ENCODE measurements at regions not wholly inside any gene's neighbourhood (a gene's known extent, or its start where the extent isn't known, plus 50 kb on each side); places are given as distances from the start of the nearest gene placed in this dataset.

- no peaks in the 10 kb centered on the region for H3K9me3 ChIP-seq
- no peaks in the 10 kb centered on the region for H3K36me3 ChIP-seq
- H3K4me3 ChIP-seq: no peak overlapping the region
- H3K27ac ChIP-seq: peak overlapping the region; percentile 58 to 69
- intact Hi-C loops (cut with DNase I; ENCODE audit: low total_unique reads): no loop called here
- TF ChIP-seq POLR2AphosphoS5 (IDR thresholded peaks at IDR 0.05) (no peak), POLR2A (IDR thresholded peaks at IDR 0.05) (no peak)
- TF ChIP-seq, protein P1, sequence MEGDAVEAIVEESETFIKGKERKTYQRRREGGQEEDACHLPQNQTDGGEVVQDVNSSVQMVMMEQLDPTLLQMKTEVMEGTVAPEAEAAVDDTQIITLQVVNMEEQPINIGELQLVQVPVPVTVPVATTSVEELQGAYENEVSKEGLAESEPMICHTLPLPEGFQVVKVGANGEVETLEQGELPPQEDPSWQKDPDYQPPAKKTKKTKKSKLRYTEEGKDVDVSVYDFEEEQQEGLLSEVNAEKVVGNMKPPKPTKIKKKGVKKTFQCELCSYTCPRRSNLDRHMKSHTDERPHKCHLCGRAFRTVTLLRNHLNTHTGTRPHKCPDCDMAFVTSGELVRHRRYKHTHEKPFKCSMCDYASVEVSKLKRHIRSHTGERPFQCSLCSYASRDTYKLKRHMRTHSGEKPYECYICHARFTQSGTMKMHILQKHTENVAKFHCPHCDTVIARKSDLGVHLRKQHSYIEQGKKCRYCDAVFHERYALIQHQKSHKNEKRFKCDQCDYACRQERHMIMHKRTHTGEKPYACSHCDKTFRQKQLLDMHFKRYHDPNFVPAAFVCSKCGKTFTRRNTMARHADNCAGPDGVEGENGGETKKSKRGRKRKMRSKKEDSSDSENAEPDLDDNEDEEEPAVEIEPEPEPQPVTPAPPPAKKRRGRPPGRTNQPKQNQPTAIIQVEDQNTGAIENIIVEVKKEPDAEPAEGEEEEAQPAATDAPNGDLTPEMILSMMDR (IDR thresholded peaks at IDR 0.05): no peak
- no peaks in the 10 kb centered on the region for H3K27me3 ChIP-seq
- H3K4me1 ChIP-seq: peaks cover 7 to 8% of the 10 kb centered on the region in 2 donors
- DNase-seq (ENCODE audit: low spot score in 2 of 2): no peak
Observed at GRCh38 chr2:38467768-38468455, 90.8 kb upstream of the ATL2 start.

- TF ChIP-seq, protein P1 (IDR thresholded peaks at IDR 0.05): no peak
- no peak for TF ChIP-seq POLR2AphosphoS5 (IDR thresholded peaks at IDR 0.05)
- no peak for TF ChIP-seq POLR2A (IDR thresholded peaks at IDR 0.05)
- Histone ChIP-seq H3K4me3 (no peak overlapping the region), H3K27me3 (no peaks in the 10 kb centered on the region), H3K4me1 (peaks cover 7 to 14% of the 10 kb centered on the region in 2 donors), H3K36me3 (no peaks in the 10 kb centered on the region), H3K27ac (peak overlapping the region; percentile 69 to 77), H3K9me3 (no peaks in the 10 kb centered on the region)
- DNase-seq (ENCODE audit: low spot score in 2 of 2): no peak
- intact Hi-C loops (cut with DNase I; ENCODE audit: low total_unique reads): no loop called here
Observed at GRCh38 chr2:38466876-38467767, 90.0 kb upstream of the ATL2 start.

GRCh38 chr2:38466409-38466808 lies 89.3 kb upstream of the ATL2 start:
- Histone ChIP-seq H3K9me3 (no peaks in the 10 kb centered on the region), H3K4me1 (peaks cover 7 to 14% of the 10 kb centered on the region in 2 donors), H3K36me3 (no peaks in the 10 kb centered on the region), H3K27me3 (no peaks in the 10 kb centered on the region), H3K4me3 (no peak overlapping the region), H3K27ac (peak overlapping the region; percentile 69 to 77)
- no peak for DNase-seq (ENCODE audit: low spot score in 2 of 2)
- TF ChIP-seq, protein P1 (IDR thresholded peaks at IDR 0.05): no peak
- TF ChIP-seq POLR2A (IDR thresholded peaks at IDR 0.05) (no peak), POLR2AphosphoS5 (IDR thresholded peaks at IDR 0.05) (no peak)
- intact Hi-C loops (cut with DNase I; ENCODE audit: low total_unique reads): no loop called here

DNA sequence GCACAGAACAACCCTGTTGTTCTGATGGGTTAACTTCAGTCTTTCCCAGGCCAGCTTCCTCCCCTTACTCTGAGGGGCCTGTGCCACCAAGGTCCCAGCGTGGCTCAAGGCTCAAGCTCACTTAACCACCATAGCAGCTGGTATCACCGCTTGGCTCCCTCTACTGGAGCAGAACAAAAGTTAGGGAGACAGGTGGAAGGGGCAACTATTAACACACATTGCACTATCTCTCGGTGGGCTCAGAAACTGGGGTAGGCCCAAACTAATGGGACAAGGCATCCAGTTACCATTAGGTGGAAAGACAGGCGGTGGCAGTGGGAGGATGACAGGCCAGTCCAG lies 88.7 kb upstream of the ATL2 start:
- Histone ChIP-seq H3K36me3 (no peaks in the 10 kb centered on the region), H3K27ac (peak overlapping the region in 1 of 2 donors; percentile 69), H3K4me1 (peaks cover 7 to 14% of the 10 kb centered on the region in 2 donors), H3K4me3 (no peak overlapping the region), H3K9me3 (no peaks in the 10 kb centered on the region), H3K27me3 (no peaks in the 10 kb centered on the region)
- peak in 1 of 2 donors; percentile 26 for DNase-seq (ENCODE audit: low spot score in 2 of 2)
- intact Hi-C loops (cut with DNase I; ENCODE audit: low total_unique reads): no loop called here
- no peak for TF ChIP-seq POLR2AphosphoS5 (IDR thresholded peaks at IDR 0.05)
- TF ChIP-seq POLR2A (IDR thresholded peaks at IDR 0.05): no peak
- TF ChIP-seq, protein P1 (IDR thresholded peaks at IDR 0.05): peak in 2 of 3 donors; percentile 22 to 24
